LoVo (cell line): ENCODE measurements at regions not wholly inside any gene's neighbourhood (a gene's known extent, or its start where the extent isn't known, plus 50 kb on each side); places are given as distances from the start of the nearest gene placed in this dataset.
"Not testable (repeated sequence)": the region's sequence is repeated elsewhere in the genome, so short reads cannot be mapped to it uniquely, and the experiment has no call there.

Experiments used
- DNase-seq: peaks from one replicate; pipeline ENCODE4 v3.0.0-alpha.2; 2016; ENCODE audit warnings: low spot score

DNA sequence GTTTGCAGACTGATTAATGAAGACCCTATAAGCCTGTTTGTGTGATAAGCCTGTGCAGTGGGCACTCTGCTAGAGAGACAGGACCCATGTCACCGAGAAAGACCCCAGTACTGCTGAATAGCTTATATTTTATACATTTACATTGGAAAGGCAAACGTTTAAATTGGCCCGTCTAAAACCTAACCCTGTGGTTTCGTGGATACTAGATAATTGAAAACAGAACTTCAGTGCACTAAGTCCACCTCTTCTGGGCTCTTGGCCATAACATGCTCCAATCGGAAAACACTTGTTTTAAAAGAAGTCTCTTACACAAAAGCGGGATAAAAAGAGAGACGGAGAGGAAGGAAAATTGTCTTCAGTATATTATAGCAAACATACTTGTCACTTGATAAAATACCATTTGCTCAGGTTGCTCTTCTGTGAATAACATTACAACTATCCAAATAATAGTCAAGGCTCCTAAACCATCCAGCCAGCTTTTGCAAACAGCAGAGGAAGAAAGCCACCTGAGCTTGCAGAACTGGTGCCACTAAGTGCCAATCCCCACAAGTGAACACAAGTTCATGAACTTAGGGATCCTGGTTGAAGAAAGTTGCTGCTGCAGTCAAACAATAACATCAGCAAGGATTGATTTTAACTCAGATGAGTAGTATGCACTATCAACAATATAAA, 218.4 kb upstream of the FN1 start:
- no peak for DNase-seq

- DNase-seq: no peak
Measured at GRCh38 chr2:215653344-215654030, 217.6 kb upstream of the FN1 start.

GRCh38 chr2:215652388-215652787, 216.5 kb upstream of the FN1 start:
- no peak for DNase-seq

DNA sequence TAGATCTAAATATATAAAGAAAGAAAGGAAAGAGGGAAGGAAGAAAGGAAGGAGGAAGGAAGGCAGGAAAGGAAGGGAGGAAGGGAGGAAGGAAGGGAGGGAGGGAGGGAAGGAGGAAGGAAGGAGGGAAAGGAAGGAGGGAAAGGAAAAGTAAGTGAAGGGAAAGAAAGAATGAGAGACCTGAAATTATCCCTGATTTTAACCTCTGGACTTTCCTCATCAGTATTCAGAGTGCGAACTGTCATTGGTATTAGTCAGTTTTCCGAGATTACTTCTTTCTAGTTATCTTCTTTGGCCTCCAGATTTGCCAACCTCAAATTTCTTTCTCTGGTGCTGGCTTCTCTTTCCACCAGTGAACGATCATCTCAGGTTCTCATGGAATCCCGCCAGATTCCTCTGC, 215.5 kb upstream of the FN1 start:
- DNase-seq: no peak

- DNase-seq: no peak
Measured at GRCh38 chr2:215644233-215644897, 208.5 kb upstream of the FN1 start.

DNA sequence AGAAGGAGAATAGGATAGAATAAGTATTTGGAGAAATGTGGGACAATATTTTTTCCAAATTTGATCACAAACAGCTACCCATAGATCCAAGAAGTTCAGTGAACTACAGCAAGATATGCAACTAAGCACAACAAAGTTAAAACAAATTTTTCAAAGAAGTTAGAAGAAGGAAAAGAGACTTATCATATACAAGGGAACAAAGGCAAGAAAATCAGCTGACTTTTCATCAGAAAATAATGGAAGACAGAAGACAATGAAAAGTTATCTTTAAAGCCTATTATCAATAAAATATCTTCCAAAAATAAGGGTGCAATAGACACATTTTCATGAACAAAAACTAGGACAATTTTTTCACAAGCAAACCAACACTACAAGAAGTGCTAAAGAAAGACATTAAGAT, 202.8 kb upstream of the FN1 start:
- DNase-seq: no peak

DNA sequence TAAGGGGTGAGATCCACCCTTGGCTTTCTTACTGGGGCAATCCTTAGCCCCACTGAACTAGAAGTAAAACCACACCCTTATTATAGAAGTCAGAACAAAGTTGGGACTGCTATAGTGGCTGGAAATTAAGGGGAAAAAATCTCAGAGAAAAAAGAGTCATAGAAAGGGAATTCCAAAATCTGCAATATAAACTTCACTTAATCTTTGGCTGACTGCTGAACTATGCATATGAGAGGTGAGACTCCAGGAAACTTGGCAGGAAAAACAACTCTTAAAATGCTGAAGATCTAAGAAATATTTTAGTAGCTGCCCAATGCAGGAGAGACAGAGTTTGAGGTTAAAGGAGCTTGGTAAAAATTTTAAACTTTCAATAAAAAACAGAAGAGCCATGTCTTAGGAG, 201.8 kb upstream of the FN1 start:
- DNase-seq: no peak

- no peak for DNase-seq
Measured at GRCh38 chr2:215636816-215637215, 200.9 kb upstream of the FN1 start.

DNA sequence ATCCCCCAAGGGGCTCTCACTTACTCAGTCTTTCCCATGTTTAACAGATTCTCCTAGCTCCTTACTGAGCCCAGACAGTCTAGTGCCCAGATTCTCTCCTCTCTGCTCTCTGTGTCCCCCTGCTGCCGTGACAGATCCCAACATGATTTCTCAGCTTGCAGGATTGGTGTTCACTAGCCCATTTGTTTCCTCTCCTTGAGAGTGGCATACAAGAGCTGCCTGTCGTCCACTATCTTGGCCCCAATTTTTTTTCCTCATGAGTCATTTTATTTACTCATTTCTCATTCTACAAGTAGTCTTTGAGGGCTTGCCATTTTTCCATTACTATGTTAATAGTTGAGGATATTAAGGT, 199.9 kb upstream of the FN1 start:
- DNase-seq: no peak

- DNase-seq: peak; percentile 14
Measured at GRCh38 chr2:215635071-215635787, 199.4 kb upstream of the FN1 start.

DNA sequence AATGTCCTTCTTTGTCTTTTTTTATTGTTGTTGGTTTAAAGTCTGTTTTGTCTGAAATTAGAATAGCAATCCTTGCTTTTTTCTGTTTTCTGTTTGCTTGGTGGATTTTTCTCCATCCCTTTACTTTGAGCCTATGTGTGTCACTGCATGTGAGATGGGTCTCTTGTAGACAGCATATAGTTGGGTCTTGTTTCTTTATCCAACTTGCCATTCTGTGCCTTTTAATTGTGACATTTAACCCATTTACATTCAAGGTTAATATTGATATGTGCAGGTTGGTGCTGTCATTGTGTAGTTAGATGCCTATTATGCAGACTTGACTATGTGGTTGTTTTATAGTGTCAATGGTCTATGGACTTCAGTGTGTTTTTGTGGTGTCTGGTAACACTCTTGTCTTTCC, 197.5 kb upstream of the FN1 start:
- no peak for DNase-seq

DNA sequence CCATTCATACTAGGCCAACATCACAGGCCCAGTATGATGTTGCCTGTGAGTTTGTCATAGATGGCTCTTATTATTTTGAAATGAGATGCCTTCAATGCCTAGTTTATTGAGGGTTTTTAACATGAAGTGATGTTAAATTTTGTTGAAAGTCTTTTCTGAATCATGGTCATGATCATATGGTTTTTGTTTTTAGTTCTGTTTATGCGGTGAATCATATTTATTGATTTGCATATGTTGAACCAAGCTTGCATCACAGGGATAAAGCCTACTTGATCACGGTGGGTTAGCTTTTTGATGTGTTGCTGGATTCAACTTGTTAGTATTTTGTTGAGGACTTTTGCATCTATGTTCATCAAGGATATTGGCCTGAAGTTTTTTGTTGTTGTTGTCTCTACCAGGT, 195.8 kb upstream of the FN1 start:
- no peak for DNase-seq

DNA sequence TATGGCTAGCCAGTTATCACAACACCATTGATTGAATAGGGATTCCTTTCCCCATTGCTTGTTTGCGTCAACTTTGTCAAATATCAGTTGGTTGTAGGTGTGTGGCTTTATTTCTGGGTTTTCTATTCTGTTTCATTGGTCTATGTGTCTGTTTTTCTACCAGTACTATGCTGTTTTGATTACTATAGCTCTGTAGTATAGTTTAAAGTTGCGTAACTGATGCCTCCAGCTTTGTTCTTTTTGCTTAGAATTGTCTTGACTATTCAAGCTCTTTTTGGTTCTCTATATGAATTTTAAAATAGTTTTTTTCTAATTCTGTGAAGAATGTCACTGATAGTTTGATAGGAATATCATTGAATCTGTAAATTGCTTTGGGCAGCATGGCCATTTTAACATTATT, 194.9 kb upstream of the FN1 start:
- not testable (repeated sequence) for DNase-seq

DNA sequence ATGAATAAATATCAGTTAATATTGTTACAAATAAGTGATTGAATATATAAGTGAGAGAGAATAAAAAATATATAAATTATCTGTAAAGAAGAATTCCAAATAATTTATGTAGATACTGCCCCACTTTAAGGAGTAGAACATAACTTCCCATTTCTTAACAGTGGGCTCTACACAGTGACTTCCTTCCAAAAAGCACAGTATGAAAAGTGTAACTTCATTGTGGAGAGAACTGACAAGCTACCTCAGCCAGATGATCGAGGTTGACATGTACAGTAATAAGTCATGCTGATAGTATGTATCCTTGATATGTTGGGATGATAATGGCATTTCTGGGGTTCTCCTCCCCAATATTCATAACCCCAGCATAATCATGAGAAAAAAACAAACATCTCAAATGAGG, 191.9 kb upstream of the FN1 start:
- DNase-seq: no peak

- no peak for DNase-seq
Measured at GRCh38 chr2:215626812-215627281, 191.0 kb upstream of the FN1 start.

DNA sequence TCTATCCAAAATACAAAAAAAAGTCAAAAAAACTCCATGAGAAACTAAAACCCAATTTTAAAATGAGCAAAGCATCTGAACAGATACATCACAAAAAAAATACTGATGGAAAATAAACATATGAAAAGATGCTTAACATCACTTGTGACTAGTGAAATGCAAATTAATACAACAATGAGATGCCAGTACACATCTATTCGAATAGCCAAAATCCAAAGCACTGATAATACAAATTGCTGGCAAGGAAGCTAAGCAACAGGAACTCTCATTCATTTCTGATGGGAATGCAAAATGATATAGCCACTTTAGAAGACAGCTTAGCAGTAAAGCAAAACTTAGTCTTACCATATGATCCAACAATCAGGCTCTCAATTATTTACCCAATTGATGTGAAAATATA, 190.2 kb upstream of the FN1 start:
- DNase-seq: no peak

GRCh38 chr2:215625207-215625606, 189.3 kb upstream of the FN1 start:
- no peak for DNase-seq

DNA sequence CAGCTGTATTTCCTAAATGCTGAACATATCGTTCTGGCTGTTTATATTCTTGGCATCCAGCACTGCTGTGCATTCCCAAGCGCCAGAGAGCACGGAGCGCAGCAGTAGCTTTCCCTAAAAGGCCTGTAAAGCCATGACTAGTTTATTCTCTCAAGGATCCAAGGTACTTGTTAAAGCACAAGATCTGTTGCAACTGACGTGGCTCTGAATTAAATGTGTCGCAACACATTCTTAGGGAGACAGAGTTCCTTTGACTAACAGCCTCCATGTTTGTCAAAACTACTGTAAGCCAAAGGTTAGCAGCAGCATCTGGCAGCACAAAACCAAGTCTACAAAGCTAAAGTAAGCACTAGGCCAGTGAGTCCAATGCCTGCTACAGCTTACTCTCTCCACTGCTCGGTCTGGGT, 188.6 kb upstream of the FN1 start:
- no peak for DNase-seq

- no peak for DNase-seq
Measured at GRCh38 chr2:215622837-215623236, 187.0 kb upstream of the FN1 start.

DNA sequence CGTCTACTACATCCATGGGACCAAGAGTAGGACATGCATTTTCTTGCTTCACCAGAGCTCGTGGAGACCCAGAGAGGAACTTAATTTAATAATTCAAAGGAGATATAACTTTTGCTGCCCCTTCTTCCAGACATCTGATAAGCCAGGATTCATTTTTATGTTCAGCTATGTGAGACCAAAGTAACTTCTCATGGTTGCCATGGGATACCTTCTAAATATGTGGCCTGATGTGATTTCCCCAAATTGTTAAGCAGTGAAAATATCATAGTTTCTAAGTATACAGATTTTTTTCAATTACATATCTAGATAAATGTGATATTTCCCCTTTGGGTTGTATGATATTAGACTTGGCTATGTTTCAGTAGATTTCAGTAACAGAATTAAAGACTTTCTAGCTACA, 185.5 kb upstream of the FN1 start:
- DNase-seq: no peak

DNA sequence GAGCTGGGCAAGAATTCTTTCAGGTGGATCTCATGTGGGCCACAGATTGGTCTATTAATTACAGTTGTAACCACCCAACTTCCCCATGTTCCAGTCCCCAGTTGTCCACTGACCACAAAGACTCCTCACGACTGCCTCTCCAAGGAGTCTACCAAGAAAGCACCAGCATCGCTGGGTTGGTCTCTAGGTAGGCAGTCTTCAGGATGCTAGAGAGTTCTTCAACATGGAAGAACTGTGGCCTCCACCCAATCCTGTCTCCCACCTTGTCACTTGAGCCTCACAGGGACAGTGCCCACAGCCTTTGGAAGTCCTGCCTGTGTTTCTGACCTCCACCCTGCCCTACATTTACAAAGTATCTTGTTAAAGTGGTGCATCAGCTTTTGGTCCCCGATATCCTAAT, 184.7 kb upstream of the FN1 start:
- no peak for DNase-seq

- peak; percentile 65 for DNase-seq
Measured at GRCh38 chr2:215619989-215620388, 184.1 kb upstream of the FN1 start.
